Left ventricle myocardium inferior (tissue), 1 donor: ENCODE measurements at regions not wholly inside any gene's neighbourhood (a gene's known extent, or its start where the extent isn't known, plus 50 kb on each side); places are given as distances from the start of the nearest gene placed in this dataset.

ENCODE experiments used
- DNase-seq: peaks from one replicate; pipeline ENCODE4 v3.0.0-alpha.2; 2020
- H3K27ac ChIP-seq: fragments of 200-600 bp; replicated peaks from 2 replicates; pipeline ENCODE4 v1.8.0; 2021
- H3K27me3 ChIP-seq: fragments of 200-600 bp; 2 replicates; pipeline ENCODE4 v1.8.0; 2021; ENCODE audit warnings: low read depth
- H3K36me3 ChIP-seq: fragments of 200-600 bp; 2 replicates; pipeline ENCODE4 v1.8.0; 2021
- H3K4me1 ChIP-seq: fragments of 200-600 bp; 2 replicates; pipeline ENCODE4 v1.8.0; 2021
- H3K4me3 ChIP-seq: fragments of 200-600 bp; 2 replicates; pipeline ENCODE4 v1.8.0; 2021; ENCODE audit warnings: mild to moderate bottlenecking, moderate library complexity
- H3K9me3 ChIP-seq: fragments of 200-600 bp; replicated peaks from 2 replicates; pipeline ENCODE4 v1.8.0; 2021
- intact Hi-C: fragments of 100-400 bp; cut with micrococcal nuclease; formaldehyde crosslinking; loops from one replicate; pipeline ENCODE4 v1.11.0; 2022
- TF ChIP-seq, protein P1 (sequence below): fragments of 200-600 bp; IDR thresholded peaks from 2 replicates; pipeline ENCODE4 v1.8.0; 2021; ENCODE audit warnings: antibody characterized with exemption, mild to moderate bottlenecking, borderline replicate concordance
- donor health status: DM: no; HTN: yes; CAD: no; lungs with severe emphysema.

DNA sequence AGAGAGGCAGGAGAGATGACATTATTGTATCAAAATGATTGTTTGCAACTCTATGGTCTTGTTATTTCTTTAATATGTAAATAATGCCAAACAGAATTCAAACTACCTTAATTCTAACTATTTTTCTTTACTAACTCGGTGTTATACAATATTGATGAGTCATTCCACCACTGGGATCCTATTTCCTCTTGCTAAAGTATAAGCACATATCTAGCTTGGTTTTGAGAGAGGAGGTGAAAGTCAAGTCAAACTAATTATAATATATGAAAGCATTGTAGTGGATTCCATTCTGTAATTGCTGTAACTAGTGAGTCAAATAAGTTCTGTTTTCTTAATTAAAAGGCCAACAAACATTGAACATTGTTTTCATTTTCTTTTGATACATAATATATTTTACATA lies 837.6 kb downstream of the PDHA2 start:
- Histone ChIP-seq H3K4me1 (no peaks in the 10 kb centered on the region), H3K27me3 (no peaks in the 10 kb centered on the region), H3K4me3 (no peak overlapping the region), H3K27ac (no peak overlapping the region), H3K36me3 (no peaks in the 10 kb centered on the region), H3K9me3 (no peaks in the 10 kb centered on the region)
- no peak for DNase-seq
- intact Hi-C loops, result no loop called here
- TF ChIP-seq, protein P1, sequence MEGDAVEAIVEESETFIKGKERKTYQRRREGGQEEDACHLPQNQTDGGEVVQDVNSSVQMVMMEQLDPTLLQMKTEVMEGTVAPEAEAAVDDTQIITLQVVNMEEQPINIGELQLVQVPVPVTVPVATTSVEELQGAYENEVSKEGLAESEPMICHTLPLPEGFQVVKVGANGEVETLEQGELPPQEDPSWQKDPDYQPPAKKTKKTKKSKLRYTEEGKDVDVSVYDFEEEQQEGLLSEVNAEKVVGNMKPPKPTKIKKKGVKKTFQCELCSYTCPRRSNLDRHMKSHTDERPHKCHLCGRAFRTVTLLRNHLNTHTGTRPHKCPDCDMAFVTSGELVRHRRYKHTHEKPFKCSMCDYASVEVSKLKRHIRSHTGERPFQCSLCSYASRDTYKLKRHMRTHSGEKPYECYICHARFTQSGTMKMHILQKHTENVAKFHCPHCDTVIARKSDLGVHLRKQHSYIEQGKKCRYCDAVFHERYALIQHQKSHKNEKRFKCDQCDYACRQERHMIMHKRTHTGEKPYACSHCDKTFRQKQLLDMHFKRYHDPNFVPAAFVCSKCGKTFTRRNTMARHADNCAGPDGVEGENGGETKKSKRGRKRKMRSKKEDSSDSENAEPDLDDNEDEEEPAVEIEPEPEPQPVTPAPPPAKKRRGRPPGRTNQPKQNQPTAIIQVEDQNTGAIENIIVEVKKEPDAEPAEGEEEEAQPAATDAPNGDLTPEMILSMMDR, result no peak

DNA sequence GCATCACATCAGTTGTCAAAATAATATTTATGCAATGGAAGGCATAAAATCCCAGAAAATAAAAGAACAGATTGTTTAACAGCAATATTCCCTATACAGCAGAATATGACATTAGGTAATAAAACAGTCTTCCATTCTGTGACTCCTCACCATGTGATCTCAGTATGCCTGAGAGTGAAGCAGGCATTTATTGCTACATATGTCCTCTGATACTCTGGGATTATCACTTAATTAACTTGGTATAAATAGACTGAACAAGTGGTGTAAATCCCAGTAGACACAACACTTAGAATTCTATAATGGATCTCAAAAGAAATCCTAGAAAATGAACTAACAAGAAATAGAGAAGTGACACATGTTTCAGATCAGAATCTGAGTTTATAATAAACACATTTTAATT lies 841.3 kb downstream of the PDHA2 start:
- no peaks in the 10 kb centered on the region for H3K9me3 ChIP-seq
- H3K27me3 ChIP-seq, result no peaks in the 10 kb centered on the region
- TF ChIP-seq, protein P1, result no peak
- intact Hi-C loops, result no loop called here
- no peaks in the 10 kb centered on the region for H3K36me3 ChIP-seq
- H3K27ac ChIP-seq, result no peak overlapping the region
- H3K4me3 ChIP-seq, result no peak overlapping the region
- no peaks in the 10 kb centered on the region for H3K4me1 ChIP-seq
- DNase-seq, result no peak

DNA sequence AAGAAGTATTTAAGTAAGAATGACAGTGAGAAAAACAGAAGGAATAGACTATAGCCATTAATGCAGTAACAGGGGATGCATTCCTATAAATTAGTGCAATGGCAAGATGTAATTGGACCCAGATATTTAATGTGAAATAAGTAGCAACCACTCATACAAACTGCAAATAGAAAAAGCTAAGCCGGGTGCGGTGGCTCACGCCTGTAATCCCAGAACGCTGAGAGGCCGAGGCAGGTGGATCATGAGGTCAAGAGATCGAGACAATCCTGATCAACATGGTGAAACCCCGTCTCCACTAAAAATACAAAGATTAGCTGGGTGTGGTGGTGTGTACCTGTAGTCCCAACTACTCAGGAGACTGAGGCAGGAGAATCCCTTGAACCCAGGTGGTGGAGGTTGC lies 845.8 kb downstream of the PDHA2 start:
- no peak overlapping the region for H3K4me3 ChIP-seq
- H3K9me3 ChIP-seq, result no peaks in the 10 kb centered on the region
- intact Hi-C loops, result no loop called here
- no peaks in the 10 kb centered on the region for H3K27me3 ChIP-seq
- no peak for DNase-seq
- H3K36me3 ChIP-seq, result no peaks in the 10 kb centered on the region
- no peaks in the 10 kb centered on the region for H3K4me1 ChIP-seq
- no peak overlapping the region for H3K27ac ChIP-seq
- TF ChIP-seq, protein P1, result no peak

DNA sequence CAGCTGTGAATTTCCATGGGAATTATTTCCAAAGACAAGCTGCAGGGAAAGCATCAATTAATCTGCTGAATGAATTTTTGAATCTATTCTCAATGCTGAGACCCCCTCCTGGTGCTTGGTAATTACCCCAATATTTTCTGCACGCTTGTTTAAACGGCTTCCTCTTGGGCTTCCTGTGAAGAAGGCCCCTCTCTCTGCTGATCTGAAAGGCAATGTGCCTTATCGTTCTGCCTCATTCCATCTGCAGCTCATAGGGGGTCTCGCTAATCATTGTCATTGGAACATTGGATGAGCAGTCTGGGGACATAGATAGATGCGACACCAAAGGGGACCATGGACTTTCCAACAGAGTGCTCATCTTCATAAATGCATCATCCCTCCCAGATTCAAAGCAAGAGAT lies 851.6 kb downstream of the PDHA2 start:
- no peak overlapping the region for H3K27ac ChIP-seq
- DNase-seq, result no peak
- no peaks in the 10 kb centered on the region for H3K36me3 ChIP-seq
- TF ChIP-seq, protein P1, result no peak
- intact Hi-C loops, result no loop called here
- no peaks in the 10 kb centered on the region for H3K27me3 ChIP-seq
- H3K9me3 ChIP-seq, result no peaks in the 10 kb centered on the region
- H3K4me1 ChIP-seq, result no peaks in the 10 kb centered on the region
- H3K4me3 ChIP-seq, result no peak overlapping the region

DNA sequence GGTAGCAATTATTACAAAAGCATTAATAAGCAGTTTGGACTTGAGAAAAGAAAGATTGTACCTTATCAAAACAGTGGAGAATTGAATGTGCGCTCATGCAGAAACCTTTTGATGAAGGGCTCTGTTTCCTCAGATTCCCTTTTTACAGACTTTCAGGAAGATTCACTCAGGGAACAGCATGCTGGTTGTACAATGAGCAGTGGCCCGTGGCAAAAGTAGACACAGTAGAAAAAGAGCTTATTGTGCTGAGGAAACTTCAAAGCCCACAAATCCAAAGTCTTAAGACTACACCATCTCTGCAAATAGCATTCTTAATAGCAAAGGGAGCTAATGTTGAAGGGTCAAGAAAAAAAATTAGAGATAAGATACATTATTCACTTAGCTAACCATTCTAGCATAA lies 858.9 kb downstream of the PDHA2 start:
- no peak for DNase-seq
- no peaks in the 10 kb centered on the region for H3K4me1 ChIP-seq
- intact Hi-C loops, result no loop called here
- no peak overlapping the region for H3K4me3 ChIP-seq
- no peak overlapping the region for H3K27ac ChIP-seq
- TF ChIP-seq, protein P1, result no peak
- no peaks in the 10 kb centered on the region for H3K9me3 ChIP-seq
- no peaks in the 10 kb centered on the region for H3K27me3 ChIP-seq
- H3K36me3 ChIP-seq, result no peaks in the 10 kb centered on the region

- no peaks in the 10 kb centered on the region for H3K27me3 ChIP-seq
- no peaks in the 10 kb centered on the region for H3K9me3 ChIP-seq
- TF ChIP-seq, protein P1, result no peak
- H3K4me1 ChIP-seq, result no peaks in the 10 kb centered on the region
- DNase-seq, result no peak
- intact Hi-C loops, result no loop called here
- no peak overlapping the region for H3K27ac ChIP-seq
- H3K4me3 ChIP-seq, result no peak overlapping the region
- no peaks in the 10 kb centered on the region for H3K36me3 ChIP-seq
Observed at GRCh38 chr4:96703265-96703664, 863.4 kb downstream of the PDHA2 start.
